GM18951 (cell line): ENCODE measurements at regions not wholly inside any gene's neighbourhood (a gene's known extent, or its start where the extent isn't known, plus 50 kb on each side); places are given as distances from the start of the nearest gene placed in this dataset.

ENCODE experiments used
- POLR2A ChIP-seq: IDR thresholded peaks from 4 replicates; pipeline ENCODE4 v1.6.1; 2011; ENCODE audit warnings: mild to moderate bottlenecking; ENCODE audit not compliant: insufficient read length, insufficient read depth; ENCODE audit errors: extremely low read depth
- in situ Hi-C: fragments of 300-500 bp; cut with MboI; formaldehyde crosslinking; loops from one replicate; pipeline ENCODE4 v1.12.0; 2022; ENCODE audit warnings: low sequenced_read_pairs, mixed read lengths, inconsistent platforms; ENCODE audit not compliant: unreplicated experiment

- in situ Hi-C loops: no loop called here
Observed at GRCh38 chr17:77649717-77650211, 308.7 kb upstream of the TNRC6C start.

GRCh38 chr17:77651988-77652387 lies 306.5 kb upstream of the TNRC6C start:
- in situ Hi-C loops: no loop called here
- no peak for TF ChIP-seq POLR2A

More at GRCh38 chr17:77649717-77650211, 308.7 kb upstream of the TNRC6C start:
- no peak for TF ChIP-seq POLR2A

GRCh38 chr17:77654296-77654695 lies 304.2 kb upstream of the TNRC6C start:
- in situ Hi-C loops: no loop called here
- no peak for TF ChIP-seq POLR2A

- TF ChIP-seq POLR2A: no peak
- in situ Hi-C loops: no loop called here
Observed at GRCh38 chr17:77654850-77655249, 303.7 kb upstream of the TNRC6C start.

- in situ Hi-C loops: no loop called here
- no peak for TF ChIP-seq POLR2A
Observed at GRCh38 chr17:77656054-77656453, 302.4 kb upstream of the TNRC6C start.

- in situ Hi-C loops: no loop called here
- no peak for TF ChIP-seq POLR2A
Observed at GRCh38 chr17:77657839-77658238, 300.7 kb upstream of the TNRC6C start.

GRCh38 chr17:77660524-77660923 lies 298.0 kb upstream of the TNRC6C start:
- TF ChIP-seq POLR2A: no peak

GRCh38 chr17:77662833-77663232 lies 295.7 kb upstream of the TNRC6C start:
- TF ChIP-seq POLR2A: no peak
- in situ Hi-C loops: no loop called here

More at GRCh38 chr17:77660524-77660923, 298.0 kb upstream of the TNRC6C start:
- in situ Hi-C loops: no loop called here

GRCh38 chr17:77664097-77664729 lies 294.3 kb upstream of the TNRC6C start:
- in situ Hi-C loops: no loop called here
- TF ChIP-seq POLR2A: no peak

- TF ChIP-seq POLR2A: no peak
- in situ Hi-C loops: no loop called here
Observed at GRCh38 chr17:77665833-77666232, 292.7 kb upstream of the TNRC6C start.

GRCh38 chr17:77666462-77666861 lies 292.0 kb upstream of the TNRC6C start:
- in situ Hi-C loops: no loop called here

GRCh38 chr17:77666881-77667395 lies 291.6 kb upstream of the TNRC6C start:
- in situ Hi-C loops: no loop called here
- TF ChIP-seq POLR2A: peak; percentile 34

More at GRCh38 chr17:77666462-77666861, 292.0 kb upstream of the TNRC6C start:
- no peak for TF ChIP-seq POLR2A

GRCh38 chr17:77667478-77667877 lies 291.0 kb upstream of the TNRC6C start:
- no peak for TF ChIP-seq POLR2A
- in situ Hi-C loops: no loop called here

GRCh38 chr17:77668518-77668917 lies 290.0 kb upstream of the TNRC6C start:
- no peak for TF ChIP-seq POLR2A
- in situ Hi-C loops: no loop called here

GRCh38 chr17:77670173-77670572 lies 288.3 kb upstream of the TNRC6C start:
- TF ChIP-seq POLR2A: no peak
- in situ Hi-C loops: no loop called here

- in situ Hi-C loops: no loop called here
Observed at GRCh38 chr17:77674358-77674757, 284.1 kb upstream of the TNRC6C start.

More at GRCh38 chr17:77674358-77674757, 284.1 kb upstream of the TNRC6C start:
- TF ChIP-seq POLR2A: no peak
